ENCODE measurements at regions not wholly inside any gene's neighbourhood (a gene's known extent, or its start where the extent isn't known, plus 50 kb on each side); places are given as distances from the start of the nearest gene placed in this dataset.

GRCh38 chr12:127172861-127173260 is 1094.1 kb upstream of the TMEM132C start:
- TF ChIP-seq CTCF (IDR thresholded peaks at IDR 0.05) (no peak), POLR2A (IDR thresholded peaks at IDR 0.05) (no peak)

All from heart left ventricle (tissue), 13 donors.